ENCODE measurements at regions not wholly inside any gene's neighbourhood (a gene's known extent, or its start where the extent isn't known, plus 50 kb on each side); places are given as distances from the start of the nearest gene placed in this dataset.

GRCh38 chr4:177952723-177953122 lies 510.5 kb upstream of the AGA start:
- H3K36me3 Mint-ChIP-seq, result no peaks in the 10 kb centered on the region
- Histone ChIP-seq H3K4me3 (replicated peaks in 1 of 3; ENCODE audit: low read depth in 2 of 3, low read length in 3 of 3) (no peak overlapping the region), H2AFZ (ENCODE audit: insufficient read depth, low read depth, low read length, poor library complexity, severe bottlenecking) (no peak overlapping the region), H3K4me1 (ENCODE audit: control insufficient read depth in 1 of 2, insufficient read depth in 2 of 2, low read length in 2 of 2) (no peaks in the 10 kb centered on the region), H3K36me3 (replicated peaks in 1 of 2; ENCODE audit: control insufficient read depth in 1 of 2, insufficient read depth in 2 of 2, low read length in 2 of 2) (no peaks in the 10 kb centered on the region), H3K27ac (ENCODE audit: low read depth in 1 of 2, low read length in 2 of 2) (no peak overlapping the region), H3K9ac (ENCODE audit: insufficient read depth, low read length, poor library complexity, severe bottlenecking) (no peak overlapping the region), H3K27me3 (ENCODE audit: control insufficient read depth in 2 of 2, insufficient read depth in 2 of 2, low read length in 2 of 2) (no peaks in the 10 kb centered on the region), H3K4me2 (replicated peaks; ENCODE audit: extremely low read depth, low read length, poor library complexity, severe bottlenecking) (no peak overlapping the region), H3K79me2 (ENCODE audit: insufficient read depth, low read length) (no peaks in the 10 kb centered on the region), H4K20me1 (ENCODE audit: insufficient read depth, low read length) (no peaks in the 10 kb centered on the region), H3K9me3 (replicated peaks in 1 of 2; ENCODE audit: control insufficient read depth in 1 of 2, insufficient read depth in 1 of 2, low read length in 2 of 2) (peaks cover 3 to 7% of the 10 kb centered on the region in 2 donors)
- TF ChIP-seq CTCF (IDR thresholded peaks at IDR 0.05), result no peak
- no CpG with 5 or more reads among the region's 2 CpGs for WGBS (ENCODE audit: insufficient coverage)
- peaks cover 0 to 1% (median 0%) of the 10 kb centered on the region in 3 donors for H3K27me3 Mint-ChIP-seq (ENCODE audit: low read depth in 3 of 3)
- no peak overlapping the region for H3K4me3 Mint-ChIP-seq
- H3K9me3 Mint-ChIP-seq, result peaks cover 0 to 2% (median 2%) of the 10 kb centered on the region in 7 donors
- intact Hi-C loops (cut with micrococcal nuclease), result no loop called here
- H3K27ac Mint-ChIP-seq, result no peak overlapping the region
- no peaks in the 10 kb centered on the region for H3K4me1 Mint-ChIP-seq
- no peak for DNase-seq

- Mint-ChIP-seq H3K4me3 (no peak overlapping the region), H3K27ac (no peak overlapping the region), H3K9me3 (no peaks in the 10 kb centered on the region), H3K36me3 (no peaks in the 10 kb centered on the region), H3K4me1 (no peaks in the 10 kb centered on the region), H3K27me3 (ENCODE audit: low read depth in 3 of 3) (no peaks in the 10 kb centered on the region)
- no peak overlapping the region for H3K4me3 ChIP-seq (replicated peaks in 1 of 3; ENCODE audit: low read depth in 2 of 3, low read length in 3 of 3)
- no peaks in the 10 kb centered on the region for H4K20me1 ChIP-seq (ENCODE audit: insufficient read depth, low read length)
- H3K4me2 ChIP-seq (replicated peaks; ENCODE audit: extremely low read depth, low read length, poor library complexity, severe bottlenecking), result no peak overlapping the region
- H3K27ac ChIP-seq (ENCODE audit: low read depth in 1 of 2, low read length in 2 of 2), result no peak overlapping the region
- TF ChIP-seq CTCF (IDR thresholded peaks at IDR 0.05), result no peak
- intact Hi-C loops (cut with micrococcal nuclease), result no loop called here
- no peak overlapping the region for H3K9ac ChIP-seq (ENCODE audit: insufficient read depth, low read length, poor library complexity, severe bottlenecking)
- H3K36me3 ChIP-seq (replicated peaks in 1 of 2; ENCODE audit: control insufficient read depth in 1 of 2, insufficient read depth in 2 of 2, low read length in 2 of 2), result no peaks in the 10 kb centered on the region
- H3K9me3 ChIP-seq (replicated peaks in 1 of 2; ENCODE audit: control insufficient read depth in 1 of 2, insufficient read depth in 1 of 2, low read length in 2 of 2), result peaks cover 0 to 5% of the 10 kb centered on the region in 2 donors
- H3K4me1 ChIP-seq (ENCODE audit: control insufficient read depth in 1 of 2, insufficient read depth in 2 of 2, low read length in 2 of 2), result no peaks in the 10 kb centered on the region
- H2AFZ ChIP-seq (ENCODE audit: insufficient read depth, low read depth, low read length, poor library complexity, severe bottlenecking), result no peak overlapping the region
- no peak for DNase-seq
- H3K79me2 ChIP-seq (ENCODE audit: insufficient read depth, low read length), result no peaks in the 10 kb centered on the region
- no peaks in the 10 kb centered on the region for H3K27me3 ChIP-seq (ENCODE audit: control insufficient read depth in 2 of 2, insufficient read depth in 2 of 2, low read length in 2 of 2)
- WGBS (ENCODE audit: insufficient coverage), result 100% methylated on average over 1 of the region's 5 CpGs
These were observed 515.5 kb upstream of the AGA start for GRCh38 chr4:177957596-177958360.

All from CD14-positive monocyte (primary cell).